ENCODE measurements at regions not wholly inside any gene's neighbourhood (a gene's known extent, or its start where the extent isn't known, plus 50 kb on each side); places are given as distances from the start of the nearest gene placed in this dataset.

DNA sequence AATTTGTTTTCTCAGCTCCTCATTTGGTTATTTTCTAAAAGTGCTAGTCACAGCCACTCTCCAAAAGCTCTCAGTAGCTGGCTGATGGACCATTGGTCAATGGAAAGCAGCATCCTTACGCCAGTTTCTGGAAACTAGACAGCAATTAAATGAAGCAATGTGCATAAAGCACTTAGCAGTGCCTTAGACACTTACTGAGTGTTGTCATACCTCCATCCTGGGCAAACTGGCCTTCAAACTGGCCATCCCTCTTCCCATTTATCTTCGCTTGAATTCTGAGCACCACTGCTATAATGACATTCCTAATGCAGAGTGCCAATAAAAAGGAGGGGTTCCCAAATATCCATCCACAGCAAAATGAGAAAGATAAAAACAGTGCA, 209.2 kb downstream of the ENC1 start:
- no peaks in the 10 kb centered on the region for H3K36me3 ChIP-seq (ENCODE audit: insufficient read depth, low read length)
- H4K20me1 ChIP-seq (ENCODE audit: insufficient read depth) = no peaks in the 10 kb centered on the region
- no peaks in the 10 kb centered on the region for H3K9me3 ChIP-seq (ENCODE audit: low read length)
- H3K9me2 ChIP-seq (ENCODE audit: insufficient read depth, low read length) = no peaks in the 10 kb centered on the region
- H3K4me2 ChIP-seq (ENCODE audit: low read length) = no peak overlapping the region
- no peaks in the 10 kb centered on the region for H3K79me2 ChIP-seq (replicated peaks; ENCODE audit: insufficient read depth, low read length)
- TF ChIP-seq SMC3 (conservative IDR thresholded peaks at IDR 0.05; ENCODE audit: poor library complexity) = no peak
- no peak for TF ChIP-seq EP300 (conservative IDR thresholded peaks at IDR 0.05; ENCODE audit: poor library complexity, severe bottlenecking)
- TF ChIP-seq TAF1 (IDR thresholded peaks at IDR 0.05; ENCODE audit: low read depth) = no peak
- no peak for TF ChIP-seq MXI1 (conservative IDR thresholded peaks at IDR 0.05; ENCODE audit: poor library complexity, severe bottlenecking)
- no peak for TF ChIP-seq POLR2AphosphoS5 (IDR thresholded peaks at IDR 0.05)
- TF ChIP-seq EZH2 (IDR thresholded peaks at IDR 0.05; ENCODE audit: borderline replicate concordance, insufficient read depth, low read length, poor library complexity, severe bottlenecking) = no peak
- TF ChIP-seq RAD21 (conservative IDR thresholded peaks at IDR 0.05) = no peak
- TF ChIP-seq, protein P1, sequence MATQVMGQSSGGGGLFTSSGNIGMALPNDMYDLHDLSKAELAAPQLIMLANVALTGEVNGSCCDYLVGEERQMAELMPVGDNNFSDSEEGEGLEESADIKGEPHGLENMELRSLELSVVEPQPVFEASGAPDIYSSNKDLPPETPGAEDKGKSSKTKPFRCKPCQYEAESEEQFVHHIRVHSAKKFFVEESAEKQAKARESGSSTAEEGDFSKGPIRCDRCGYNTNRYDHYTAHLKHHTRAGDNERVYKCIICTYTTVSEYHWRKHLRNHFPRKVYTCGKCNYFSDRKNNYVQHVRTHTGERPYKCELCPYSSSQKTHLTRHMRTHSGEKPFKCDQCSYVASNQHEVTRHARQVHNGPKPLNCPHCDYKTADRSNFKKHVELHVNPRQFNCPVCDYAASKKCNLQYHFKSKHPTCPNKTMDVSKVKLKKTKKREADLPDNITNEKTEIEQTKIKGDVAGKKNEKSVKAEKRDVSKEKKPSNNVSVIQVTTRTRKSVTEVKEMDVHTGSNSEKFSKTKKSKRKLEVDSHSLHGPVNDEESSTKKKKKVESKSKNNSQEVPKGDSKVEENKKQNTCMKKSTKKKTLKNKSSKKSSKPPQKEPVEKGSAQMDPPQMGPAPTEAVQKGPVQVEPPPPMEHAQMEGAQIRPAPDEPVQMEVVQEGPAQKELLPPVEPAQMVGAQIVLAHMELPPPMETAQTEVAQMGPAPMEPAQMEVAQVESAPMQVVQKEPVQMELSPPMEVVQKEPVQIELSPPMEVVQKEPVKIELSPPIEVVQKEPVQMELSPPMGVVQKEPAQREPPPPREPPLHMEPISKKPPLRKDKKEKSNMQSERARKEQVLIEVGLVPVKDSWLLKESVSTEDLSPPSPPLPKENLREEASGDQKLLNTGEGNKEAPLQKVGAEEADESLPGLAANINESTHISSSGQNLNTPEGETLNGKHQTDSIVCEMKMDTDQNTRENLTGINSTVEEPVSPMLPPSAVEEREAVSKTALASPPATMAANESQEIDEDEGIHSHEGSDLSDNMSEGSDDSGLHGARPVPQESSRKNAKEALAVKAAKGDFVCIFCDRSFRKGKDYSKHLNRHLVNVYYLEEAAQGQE (IDR thresholded peaks at IDR 0.05; ENCODE audit: borderline replicate concordance) = no peak
- TF ChIP-seq, protein P2, sequence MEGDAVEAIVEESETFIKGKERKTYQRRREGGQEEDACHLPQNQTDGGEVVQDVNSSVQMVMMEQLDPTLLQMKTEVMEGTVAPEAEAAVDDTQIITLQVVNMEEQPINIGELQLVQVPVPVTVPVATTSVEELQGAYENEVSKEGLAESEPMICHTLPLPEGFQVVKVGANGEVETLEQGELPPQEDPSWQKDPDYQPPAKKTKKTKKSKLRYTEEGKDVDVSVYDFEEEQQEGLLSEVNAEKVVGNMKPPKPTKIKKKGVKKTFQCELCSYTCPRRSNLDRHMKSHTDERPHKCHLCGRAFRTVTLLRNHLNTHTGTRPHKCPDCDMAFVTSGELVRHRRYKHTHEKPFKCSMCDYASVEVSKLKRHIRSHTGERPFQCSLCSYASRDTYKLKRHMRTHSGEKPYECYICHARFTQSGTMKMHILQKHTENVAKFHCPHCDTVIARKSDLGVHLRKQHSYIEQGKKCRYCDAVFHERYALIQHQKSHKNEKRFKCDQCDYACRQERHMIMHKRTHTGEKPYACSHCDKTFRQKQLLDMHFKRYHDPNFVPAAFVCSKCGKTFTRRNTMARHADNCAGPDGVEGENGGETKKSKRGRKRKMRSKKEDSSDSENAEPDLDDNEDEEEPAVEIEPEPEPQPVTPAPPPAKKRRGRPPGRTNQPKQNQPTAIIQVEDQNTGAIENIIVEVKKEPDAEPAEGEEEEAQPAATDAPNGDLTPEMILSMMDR (IDR thresholded peaks at IDR 0.05; ENCODE audit: poor library complexity, severe bottlenecking) = no peak
- no peak overlapping the region for H3K9ac ChIP-seq (ENCODE audit: low read length)
- H3K27me3 ChIP-seq (ENCODE audit: insufficient read depth, low read depth, low read length) = no peaks in the 10 kb centered on the region
- no peak overlapping the region for H3K27ac ChIP-seq (ENCODE audit: low read length)
- no peak overlapping the region for H2AFZ ChIP-seq (ENCODE audit: low read depth, low read length)
- H3K4me3 ChIP-seq (ENCODE audit: low read length) = no peak overlapping the region
- peaks cover 4% of the 10 kb centered on the region for H3F3A ChIP-seq (ENCODE audit: insufficient read depth, low read length, poor library complexity, severe bottlenecking)

DNA sequence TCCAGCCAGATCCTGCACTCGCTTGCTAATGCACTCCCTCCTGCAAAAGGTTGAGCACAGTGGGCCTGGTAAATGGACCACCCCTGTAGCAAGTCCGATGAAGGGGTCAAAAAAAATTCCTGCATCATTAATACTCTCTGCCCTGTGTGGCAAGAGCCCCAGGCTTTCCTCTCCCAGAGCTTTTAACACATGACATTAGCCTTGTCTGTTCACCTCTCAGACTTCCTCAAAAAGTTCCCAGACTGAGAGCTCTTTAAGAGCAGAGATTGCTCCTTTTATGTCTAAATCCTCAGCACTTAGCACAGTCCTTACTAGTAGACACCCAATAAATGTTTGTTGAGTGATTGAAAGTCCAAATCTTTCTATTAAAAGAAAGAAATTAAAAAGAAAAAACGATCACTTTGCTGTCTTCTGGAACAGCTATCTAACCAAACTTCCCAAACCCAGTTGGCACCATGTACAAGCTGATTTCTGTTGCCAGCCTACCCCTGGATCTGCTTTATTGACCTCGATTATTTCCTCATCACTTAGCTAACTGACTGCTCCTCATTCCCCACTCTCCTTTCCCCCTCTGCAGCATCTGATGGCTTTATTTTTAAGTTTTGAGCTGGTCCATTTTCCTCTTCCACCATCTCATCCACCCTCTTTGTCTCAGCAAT, 209.8 kb downstream of the ENC1 start:
- no peak for TF ChIP-seq EZH2 (IDR thresholded peaks at IDR 0.05; ENCODE audit: borderline replicate concordance, insufficient read depth, low read length, poor library complexity, severe bottlenecking)
- TF ChIP-seq, protein P1 (IDR thresholded peaks at IDR 0.05; ENCODE audit: borderline replicate concordance) = no peak
- TF ChIP-seq EP300 (conservative IDR thresholded peaks at IDR 0.05; ENCODE audit: poor library complexity, severe bottlenecking) = no peak
- no peak for TF ChIP-seq SMC3 (conservative IDR thresholded peaks at IDR 0.05; ENCODE audit: poor library complexity)
- no peak for TF ChIP-seq POLR2AphosphoS5 (IDR thresholded peaks at IDR 0.05)
- no peak for TF ChIP-seq TAF1 (IDR thresholded peaks at IDR 0.05; ENCODE audit: low read depth)
- Histone ChIP-seq H3K36me3 (ENCODE audit: insufficient read depth, low read length) (no peaks in the 10 kb centered on the region), H3K27ac (ENCODE audit: low read length) (no peak overlapping the region), H3K4me2 (ENCODE audit: low read length) (no peak overlapping the region), H3K27me3 (ENCODE audit: insufficient read depth, low read depth, low read length) (no peaks in the 10 kb centered on the region), H3K79me2 (replicated peaks; ENCODE audit: insufficient read depth, low read length) (no peaks in the 10 kb centered on the region), H3K9ac (ENCODE audit: low read length) (no peak overlapping the region), H3K9me2 (ENCODE audit: insufficient read depth, low read length) (no peaks in the 10 kb centered on the region), H4K20me1 (ENCODE audit: insufficient read depth) (no peaks in the 10 kb centered on the region), H2AFZ (ENCODE audit: low read depth, low read length) (no peak overlapping the region), H3F3A (ENCODE audit: insufficient read depth, low read length, poor library complexity, severe bottlenecking) (peaks cover 4% of the 10 kb centered on the region), H3K9me3 (ENCODE audit: low read length) (no peaks in the 10 kb centered on the region), H3K4me3 (ENCODE audit: low read length) (no peak overlapping the region)
